T1000 (cell line): ENCODE measurements at regions not wholly inside any gene's neighbourhood (a gene's known extent, or its start where the extent isn't known, plus 50 kb on each side); places are given as distances from the start of the nearest gene placed in this dataset.

Experiments used
- DNase-seq: peaks from one replicate; lab custom pipeline; 2025; ENCODE audit warnings: mixed read lengths; lab: John Stamatoyannopoulos, UW

DNA sequence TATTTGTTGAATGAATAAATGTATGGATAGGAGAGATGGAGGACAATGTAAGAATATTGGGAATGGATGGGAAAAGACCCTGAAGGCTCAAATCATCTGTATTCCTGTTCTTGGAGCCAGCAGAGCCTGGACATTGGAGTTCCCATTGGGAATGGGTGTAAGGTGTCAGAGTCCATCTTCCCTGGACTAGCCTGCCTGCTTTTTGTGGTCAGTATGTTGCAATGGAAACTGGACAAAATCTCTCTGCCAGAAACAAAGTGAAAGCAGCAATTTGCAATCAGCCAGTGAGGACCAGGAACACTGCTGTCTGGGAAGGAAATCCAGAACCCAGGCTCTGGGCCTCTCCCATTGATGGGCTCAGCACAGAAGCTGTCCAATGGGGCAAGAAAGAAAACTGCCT, 83.5 kb upstream of the SKOR2 start:
- no peak for DNase-seq

DNA sequence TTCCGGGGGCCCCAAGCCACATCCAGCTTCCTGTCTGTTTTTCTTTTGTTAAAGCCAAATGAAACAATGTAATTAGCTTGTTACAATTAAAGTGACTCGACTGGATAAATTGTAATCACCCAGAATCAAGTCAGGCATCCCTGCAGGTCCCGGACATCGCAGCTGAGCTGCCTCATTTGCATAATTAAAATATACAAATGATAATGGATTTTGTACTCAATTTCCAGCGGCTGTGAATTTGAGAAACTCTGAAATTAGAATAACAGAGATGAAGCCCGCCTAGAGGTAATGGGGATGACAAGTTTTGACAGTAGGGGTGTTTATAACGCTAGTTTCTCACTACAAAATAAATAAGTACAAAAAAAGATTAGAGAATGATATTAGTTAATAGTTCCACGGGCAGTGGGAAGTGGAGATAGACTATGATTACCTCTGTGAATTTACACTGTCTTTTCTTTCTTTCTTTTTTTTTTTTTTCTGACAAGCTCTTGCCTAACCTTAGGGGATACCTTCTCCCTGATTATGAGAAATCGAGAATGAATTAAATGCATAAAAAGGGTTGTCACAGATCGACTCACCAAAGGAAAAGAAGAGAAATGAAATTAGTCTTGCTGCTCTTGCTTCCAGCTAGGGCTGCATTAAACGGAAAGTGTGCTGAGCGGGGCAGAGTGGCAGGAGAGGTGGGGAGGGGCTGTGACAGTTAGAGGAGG, 82.6 kb upstream of the SKOR2 start:
- DNase-seq, result no peak

DNA sequence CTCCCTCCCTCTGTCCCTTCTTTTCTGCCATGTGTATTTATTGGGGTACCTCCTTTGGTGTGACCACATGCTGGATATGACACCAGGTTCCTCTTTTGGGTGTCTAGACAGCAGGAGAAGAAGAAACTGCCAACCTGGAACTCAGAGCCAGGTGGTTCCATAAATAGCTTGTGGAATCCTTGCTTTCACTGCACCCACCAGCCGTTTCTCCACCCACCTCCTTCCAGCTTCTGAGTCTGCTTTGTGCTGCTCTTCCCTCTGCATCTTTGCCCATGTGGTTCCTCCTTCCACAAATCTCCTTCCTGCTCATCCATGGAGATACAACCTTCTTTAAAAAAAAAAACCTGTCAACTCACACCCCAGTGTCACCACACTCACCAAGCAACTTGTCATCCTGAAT, 80.2 kb upstream of the SKOR2 start:
- DNase-seq, result no peak

DNA sequence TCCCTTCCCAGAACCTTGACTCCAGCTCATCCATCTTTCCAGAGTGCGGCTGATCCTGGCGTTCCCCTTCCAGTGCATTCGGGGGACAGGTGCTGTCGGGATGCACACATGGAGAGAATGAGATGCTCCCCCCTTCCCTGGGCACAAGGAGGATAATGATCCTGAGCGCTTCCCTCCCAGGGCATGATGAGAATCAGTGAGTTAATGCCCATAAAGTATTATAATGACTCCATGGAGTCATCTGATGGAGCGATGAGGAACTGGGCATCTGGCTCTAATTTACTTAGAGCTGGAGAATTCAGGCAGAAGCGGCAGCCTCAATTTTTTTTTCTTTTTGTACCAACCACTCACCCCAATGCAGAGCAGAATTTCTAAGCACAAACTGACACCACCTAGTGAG, 79.6 kb upstream of the SKOR2 start:
- DNase-seq, result no peak

DNA sequence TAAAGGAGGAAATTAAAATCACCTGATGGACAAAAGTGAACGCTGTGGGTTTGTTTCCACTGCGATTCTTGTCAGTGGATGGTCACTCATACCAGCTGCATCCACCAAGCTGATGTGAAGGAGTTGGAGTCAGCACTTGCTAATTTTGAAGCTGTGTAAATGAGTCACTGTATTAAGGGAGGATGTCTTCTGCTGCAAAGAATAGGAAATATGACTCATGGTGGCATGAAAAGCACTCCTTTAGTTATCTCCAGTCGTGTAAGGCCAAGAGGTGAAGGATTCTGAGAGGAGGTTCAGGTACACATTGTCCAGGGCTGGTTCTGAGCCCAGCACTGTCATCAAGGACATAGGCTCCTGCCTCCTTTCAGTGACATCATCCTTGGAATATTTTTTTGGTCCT, 71.7 kb upstream of the SKOR2 start:
- no peak for DNase-seq

DNA sequence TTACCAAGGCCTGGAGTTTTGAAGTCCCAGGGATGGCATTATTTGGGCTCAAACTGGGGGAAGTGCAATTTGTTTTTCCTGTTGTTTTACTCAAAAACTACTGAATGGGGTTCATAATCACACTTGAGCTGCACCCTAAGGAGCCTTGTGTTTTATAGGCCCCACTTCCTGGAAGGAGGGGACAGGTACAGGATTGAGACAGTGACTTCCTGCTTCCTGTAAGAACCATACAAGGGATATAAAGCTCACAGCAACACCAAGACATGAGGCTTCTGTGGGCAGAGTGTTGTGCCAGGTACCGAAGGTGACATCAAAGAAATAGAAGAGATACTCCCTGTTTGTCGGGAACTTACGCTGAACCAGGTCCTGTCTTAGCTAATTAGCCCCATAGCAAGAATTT, 70.4 kb upstream of the SKOR2 start:
- no peak for DNase-seq

DNA sequence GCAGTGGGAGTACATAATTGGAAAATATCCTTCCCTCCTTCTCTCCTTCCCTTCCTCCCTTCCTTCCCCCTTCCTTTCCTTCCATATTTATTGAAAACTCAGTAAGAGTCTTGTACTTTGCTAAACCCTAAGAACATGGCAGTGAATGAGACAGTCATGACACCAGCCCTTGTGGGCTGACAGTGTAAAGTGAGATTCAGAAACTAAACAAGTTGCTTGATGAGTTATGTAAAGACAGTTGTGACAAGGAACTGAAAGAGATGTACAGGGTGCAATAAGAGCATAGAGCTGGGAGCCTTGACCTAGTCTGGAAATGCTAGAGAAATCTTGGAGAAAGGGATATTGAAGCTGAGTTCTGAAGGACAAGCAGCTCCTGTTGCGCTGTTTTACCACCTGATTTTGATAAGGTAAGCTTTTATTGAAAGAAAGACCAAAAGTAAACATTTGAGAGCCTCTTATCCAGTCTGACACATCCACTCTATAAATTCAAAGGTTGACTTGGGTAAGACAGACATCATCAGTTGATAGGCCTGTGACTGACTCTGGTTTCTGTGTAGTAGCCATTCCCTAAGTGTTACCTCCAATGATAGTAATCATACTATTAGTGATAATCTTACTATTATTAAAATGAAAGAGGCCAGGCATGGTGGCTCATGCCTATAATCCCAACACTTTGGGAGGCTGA, 66.5 kb upstream of the SKOR2 start:
- no peak for DNase-seq

DNA sequence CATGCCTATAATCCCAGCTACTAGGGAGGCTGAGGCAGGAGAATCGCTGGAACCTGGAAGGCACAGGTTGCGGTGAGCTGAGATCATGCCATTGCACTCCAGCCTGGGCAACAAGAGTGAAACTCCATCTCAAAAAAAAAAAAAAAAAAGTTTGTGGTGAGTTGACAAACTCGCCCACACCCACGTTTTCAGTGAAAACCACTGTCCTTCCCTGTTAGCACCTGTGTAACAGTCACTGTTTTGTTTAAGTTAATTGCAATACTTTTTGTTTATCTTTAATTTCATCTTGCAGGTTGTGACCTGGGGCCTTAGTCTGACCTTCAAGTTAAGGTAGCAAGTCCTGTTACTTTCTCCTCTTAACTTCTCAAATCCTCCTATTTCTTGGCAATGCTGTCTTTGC, 65.5 kb upstream of the SKOR2 start:
- no peak for DNase-seq

DNA sequence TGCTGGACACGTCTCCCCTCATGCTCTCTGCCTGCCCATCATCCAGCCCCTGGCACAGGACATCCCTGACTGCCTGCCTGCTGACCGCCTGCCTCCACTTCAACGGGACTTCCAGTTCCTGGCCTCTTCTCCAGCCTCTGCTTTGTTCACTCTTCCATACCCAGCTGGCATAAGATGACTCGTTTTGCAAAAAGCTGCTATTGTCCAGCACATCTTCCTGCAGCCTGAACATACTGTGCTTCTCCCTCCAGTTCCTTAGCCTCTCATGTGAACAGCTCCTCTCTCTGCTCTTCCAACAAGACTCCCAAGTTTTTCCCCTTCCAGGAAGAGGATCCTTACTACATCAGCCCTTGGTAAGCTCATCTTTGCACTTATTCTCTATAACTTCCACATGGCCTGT, 62.4 kb upstream of the SKOR2 start:
- DNase-seq, result no peak

DNA sequence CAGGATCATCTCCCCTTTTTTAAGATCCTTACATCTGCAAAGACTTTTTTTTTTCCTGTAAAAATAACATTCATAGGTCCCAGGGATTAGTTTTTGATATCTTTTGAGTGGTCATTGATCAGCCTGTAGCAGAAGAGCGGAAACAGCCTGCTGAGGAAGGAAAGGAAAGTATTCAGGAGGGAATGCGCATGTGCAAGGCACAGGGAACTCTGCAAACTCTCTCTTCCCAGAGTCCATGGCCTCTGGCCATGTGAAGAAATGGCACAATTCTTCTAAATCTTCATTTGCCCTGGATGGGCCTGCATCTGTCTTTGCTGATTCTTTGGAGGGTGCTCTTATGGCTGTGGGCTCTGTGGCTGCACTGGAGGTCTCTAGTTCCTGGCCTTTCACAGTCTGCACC, 60.1 kb upstream of the SKOR2 start:
- no peak for DNase-seq
